ENCODE measurements at regions not wholly inside any gene's neighbourhood (a gene's known extent, or its start where the extent isn't known, plus 50 kb on each side); places are given as distances from the start of the nearest gene placed in this dataset.
"Not testable (repeated sequence)": the region's sequence is repeated elsewhere in the genome, so short reads cannot be mapped to it uniquely, and the experiment has no call there.

DNA sequence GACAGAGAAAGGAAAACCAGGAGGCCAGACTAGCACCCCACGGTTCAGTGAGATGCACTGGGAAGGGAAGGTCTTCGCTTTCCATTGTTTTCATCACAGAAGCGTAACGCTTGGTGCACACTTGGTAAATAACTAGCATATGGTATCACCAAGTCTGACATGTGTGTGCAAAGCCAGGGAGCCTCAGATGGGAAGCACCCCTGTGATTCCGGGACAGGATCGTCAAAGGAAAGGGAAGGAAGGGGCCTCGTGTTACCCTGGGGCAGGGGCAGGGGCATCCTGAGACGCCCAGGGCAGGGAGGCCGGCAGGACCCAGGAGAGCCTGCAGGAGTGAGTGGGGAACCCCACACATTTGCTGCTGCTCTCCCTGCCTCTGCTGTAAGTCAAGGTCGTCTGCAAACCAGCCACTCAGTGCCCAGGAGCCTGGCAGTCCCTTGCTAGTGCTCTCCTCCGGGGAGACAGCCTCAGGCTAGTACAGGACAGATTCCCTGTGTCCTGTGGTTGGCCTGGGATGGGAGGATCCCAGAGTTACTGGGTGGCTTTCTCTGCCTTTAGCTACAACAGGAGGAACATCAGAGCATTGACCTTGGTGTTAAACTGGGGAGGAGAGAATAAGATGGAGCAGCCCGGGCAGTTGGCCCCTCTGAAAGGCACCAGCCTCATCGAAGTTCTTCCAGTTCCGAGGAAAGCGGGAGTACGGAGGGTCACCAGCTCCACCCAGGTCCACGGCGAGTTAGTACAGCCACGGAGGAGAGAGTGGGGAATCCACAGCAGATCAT lies 192.5 kb downstream of the NDUFA10 start:
- no peak for DNase-seq (ENCODE audit: low spot score)

DNA sequence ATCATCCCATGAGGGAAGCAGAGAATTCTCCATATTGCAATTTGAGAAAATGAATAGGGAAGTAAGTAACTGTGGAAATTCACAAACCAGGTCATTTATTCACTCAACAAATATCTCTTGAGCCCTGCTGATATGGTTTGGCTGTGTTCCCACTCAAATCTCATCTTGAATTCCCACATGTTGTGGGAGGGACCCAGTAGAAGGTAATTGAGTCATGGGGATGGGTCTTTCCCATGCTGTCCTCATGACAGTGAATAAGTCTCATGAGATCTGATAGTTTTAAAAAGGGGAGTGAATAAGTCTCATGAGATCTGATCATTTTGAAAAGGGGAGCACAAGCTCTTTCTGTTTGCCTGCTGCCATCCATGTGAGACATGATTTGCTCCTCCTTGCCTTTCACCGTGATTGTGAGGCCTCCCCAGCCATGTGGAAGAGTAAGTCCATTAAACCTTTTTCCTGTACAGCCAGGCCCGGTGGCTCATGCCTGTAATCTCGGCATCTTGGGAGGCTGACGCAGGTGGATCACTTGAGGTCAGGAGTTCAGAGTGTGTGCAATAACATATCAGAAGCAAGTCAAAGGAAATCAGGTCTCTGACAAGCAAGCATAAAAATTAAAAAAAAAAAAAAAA lies 193.2 kb downstream of the NDUFA10 start:
- DNase-seq (ENCODE audit: low spot score), result no peak

DNA sequence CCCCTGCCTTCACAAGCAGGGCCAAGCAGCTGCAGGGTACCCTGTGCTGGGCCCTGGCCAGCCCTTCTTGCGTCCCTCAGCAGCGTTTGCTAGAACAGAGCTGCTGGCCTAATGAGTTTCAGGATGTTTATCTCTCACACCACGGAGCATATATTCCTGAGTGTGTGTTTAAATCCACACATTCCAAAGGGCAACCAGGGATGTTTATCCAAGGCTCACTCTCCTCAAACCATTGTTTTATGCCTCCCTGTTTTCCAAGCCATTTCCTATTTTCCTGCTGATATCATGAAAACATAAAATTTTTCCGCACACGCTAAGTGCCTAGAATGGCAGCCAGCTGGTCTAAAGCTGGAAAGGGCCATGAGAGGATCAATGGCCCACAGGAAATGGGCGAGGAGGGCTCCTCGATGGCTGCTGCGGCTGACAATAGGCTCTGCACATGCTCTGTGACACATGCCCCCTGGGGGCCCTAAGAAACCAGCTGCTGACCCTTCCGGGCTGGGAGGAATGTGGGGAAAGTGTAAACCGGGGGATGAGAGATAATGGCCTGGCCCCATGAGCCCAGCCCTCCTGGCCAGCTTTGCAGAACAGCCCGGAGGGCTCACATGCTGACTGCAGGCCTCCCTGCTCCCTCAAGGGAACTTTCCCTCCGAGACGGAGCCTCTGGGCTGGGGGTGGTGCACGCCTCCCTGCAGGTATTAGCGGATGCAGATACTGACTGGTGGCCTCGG lies 194.0 kb downstream of the NDUFA10 start:
- DNase-seq (ENCODE audit: low spot score), result no peak

DNA sequence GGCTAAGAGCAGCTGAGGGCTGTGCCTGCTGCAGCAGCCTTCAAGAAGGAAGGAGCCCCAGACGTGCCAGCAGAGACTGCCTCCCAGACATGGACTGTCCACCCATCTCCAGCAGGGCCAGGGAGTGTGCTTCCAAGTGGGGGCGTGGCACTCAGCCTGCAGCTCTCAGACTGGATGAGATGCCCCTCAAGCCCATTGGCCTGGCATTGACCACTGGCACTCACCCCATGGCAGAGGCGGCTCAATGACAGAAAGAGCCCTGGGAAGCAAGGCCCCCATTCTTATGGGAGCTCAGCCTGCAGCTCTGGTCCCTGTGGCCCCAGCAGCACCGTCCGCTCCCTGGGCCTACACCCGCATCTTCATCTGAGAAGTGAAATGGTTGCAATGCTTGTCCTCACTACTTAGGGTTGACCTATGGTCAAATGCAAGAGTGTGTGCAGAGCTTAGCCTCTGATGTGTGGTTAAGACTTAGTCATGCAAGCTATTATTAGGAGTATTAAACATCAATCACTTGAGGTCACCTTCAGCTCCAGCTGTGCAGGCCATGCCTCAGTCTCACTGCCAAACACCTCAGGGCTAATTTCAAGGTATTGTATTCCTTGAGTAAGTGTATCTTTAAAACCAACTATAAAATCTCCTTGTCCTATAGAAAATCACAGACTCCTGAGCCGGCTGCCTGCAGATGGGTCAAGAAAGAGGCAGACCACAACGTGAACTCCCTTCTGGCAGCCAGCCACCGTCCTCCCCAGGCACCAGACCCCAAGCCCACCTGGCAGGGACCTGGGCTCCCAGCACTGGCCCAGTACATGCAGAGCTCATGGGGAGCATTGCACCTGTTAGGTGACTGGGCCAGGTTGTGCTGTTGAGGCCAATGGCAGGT lies 194.8 kb downstream of the NDUFA10 start:
- DNase-seq (ENCODE audit: low spot score), result no peak

DNA sequence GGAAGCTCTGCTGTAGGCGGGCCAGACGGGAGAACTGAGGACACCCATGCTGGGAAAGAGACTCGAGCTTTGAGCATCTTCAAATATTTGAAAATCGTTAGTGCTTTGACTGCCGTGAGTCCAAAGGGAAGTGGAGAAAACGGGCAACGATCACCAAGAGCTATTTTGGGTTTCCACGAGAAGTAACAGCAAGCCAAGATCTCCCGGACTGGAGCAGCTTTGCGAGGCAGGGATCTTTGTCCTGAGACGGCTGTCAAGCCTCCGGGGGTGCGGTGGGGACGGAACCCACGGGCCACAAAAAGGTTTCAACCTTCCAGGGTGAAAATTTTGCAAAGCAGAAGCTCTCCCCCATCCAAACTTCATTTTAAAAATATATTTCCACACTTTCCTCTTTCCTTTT lies 195.8 kb downstream of the NDUFA10 start:
- DNase-seq (ENCODE audit: low spot score), result no peak

DNA sequence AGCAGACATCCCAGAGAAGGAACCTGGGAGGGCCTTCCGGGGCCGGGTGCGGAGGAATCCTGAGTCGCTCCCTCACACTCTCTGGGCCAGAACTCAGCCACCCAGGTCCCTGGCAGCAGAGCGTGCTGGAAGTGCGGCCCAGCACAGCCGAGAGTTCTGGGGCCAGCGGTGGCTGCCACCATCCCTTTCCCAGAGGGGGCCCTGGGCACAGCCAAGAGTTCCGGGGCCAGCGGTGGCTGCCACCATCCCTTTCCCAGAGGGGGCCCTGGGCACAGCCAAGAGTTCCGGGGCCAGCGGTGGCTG lies 196.2 kb downstream of the NDUFA10 start:
- DNase-seq (ENCODE audit: low spot score), result not testable (repeated sequence)

DNA sequence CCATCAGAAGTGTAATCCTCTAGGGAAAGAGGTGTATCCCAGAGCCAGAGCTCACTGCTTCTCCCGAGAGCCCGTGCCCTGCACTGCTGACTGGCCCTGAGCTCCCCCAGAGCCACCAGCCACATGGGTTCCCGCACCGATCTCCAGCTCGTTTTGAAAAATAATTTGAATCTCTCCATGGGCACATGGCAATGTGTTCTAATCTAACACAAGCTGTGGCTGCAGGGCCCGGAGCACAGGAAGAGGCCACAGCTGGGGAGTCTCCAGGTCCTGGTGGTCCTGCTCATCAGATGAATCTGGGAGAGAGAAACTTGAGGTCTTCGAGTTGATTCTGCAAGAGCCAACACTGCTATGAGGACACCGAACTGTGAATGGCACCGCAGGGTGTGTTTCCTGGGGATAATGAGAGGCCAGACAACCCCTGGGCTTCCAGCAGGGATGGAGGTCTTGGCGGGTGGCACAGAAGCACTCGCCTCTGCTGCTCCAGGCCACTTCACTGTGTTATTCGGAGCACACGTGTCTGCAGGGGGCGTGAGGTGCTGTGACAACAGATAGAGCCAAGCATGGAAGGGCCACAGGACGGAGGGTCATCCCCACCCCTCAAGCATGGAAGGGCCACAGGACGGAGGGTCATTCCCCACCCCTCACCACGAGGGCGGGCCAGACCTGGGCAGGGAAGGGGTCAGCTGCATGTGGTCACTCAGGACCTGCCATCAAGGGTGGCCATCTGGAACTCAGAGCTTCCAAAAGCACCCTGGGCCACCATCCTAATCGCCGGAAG lies 196.8 kb downstream of the NDUFA10 start:
- no peak for DNase-seq (ENCODE audit: low spot score)

DNA sequence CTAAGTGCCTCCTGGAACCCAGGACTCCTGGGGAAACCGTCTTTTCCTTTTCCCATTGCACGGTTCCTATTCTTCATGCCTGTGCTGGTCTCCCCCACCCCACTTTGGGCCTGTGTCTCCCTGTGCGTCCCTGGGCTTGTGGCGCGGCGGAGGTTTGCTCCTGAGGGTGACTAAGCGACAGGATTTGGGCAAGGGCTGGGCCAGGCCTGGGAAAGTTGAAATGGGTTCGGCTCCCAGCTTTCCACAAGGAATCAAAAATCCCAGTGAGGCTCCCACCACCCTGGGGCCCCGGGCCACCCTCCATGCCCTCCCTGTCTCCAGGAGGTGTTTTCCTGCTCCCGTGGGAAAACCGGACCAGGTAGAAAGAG lies 197.6 kb downstream of the NDUFA10 start:
- no peak for DNase-seq (ENCODE audit: low spot score)

DNA sequence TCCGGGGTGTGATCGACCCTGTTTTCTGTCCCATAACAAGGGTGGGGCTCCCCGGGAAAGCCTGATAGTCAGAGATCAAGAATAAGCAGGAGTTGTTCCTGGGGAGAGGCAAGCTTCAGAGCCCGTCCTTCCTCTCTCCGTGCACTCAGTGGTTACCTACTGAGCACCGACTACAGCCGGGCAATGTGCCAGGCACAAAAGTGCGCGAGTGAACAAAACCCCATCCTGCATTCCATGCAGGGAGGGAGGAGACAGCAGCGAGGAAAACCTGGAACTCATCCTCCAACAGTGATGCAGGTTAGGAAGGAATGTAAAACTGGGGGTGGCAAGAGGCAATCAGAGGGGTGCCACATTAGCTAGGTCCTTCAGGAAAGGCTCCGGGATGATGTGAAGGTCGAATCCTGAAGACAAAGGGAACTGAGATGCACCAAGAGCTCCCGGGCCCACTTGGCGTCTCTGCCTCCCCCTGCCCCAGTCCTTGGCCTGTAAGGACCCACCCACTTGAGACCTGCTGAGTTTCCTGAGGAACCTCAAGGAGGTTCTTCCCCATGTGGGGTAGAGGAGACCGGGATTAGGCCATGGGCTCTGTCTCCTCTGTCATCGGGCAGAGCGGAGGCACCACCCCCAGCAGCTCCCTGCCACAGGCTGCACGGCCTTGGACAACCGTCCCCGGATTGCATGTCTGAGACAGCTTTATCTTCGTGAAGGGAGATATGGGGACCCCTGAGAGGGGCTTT lies 198.2 kb downstream of the NDUFA10 start:
- DNase-seq (ENCODE audit: low spot score), result no peak

DNA sequence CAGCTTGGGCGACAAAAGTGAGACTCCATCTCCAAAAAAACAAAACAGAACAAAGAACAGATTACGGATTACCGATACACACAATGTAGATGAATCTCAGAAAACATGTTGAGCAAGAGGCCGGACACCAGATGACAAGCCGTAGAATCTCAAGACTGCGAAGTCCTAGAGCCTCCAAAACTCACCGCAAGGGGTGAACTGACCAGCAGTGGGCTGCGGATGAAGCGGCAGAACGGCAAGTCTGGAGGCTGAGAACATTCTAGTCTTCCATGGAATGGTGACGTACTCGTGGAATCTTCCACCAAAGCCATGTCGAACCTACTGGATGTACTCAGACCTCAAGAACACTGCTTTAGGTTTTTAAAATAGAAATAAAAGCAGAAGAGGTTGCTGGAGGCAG lies 198.8 kb downstream of the NDUFA10 start:
- DNase-seq (ENCODE audit: low spot score), result no peak

DNA sequence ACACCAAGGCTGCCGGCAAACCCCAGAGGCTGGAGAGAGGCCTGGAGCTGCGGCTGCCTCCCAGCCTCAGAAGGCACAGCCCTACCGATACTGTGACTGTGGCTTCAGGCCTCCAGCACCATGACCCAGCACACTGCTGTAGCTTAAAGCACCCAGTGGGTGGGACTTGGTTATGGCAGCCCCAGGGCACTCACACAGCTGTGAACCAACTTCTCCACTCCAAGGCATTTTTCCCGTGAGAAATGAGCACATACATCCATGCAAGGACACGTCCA lies 199.5 kb downstream of the NDUFA10 start:
- DNase-seq (ENCODE audit: low spot score), result no peak

DNA sequence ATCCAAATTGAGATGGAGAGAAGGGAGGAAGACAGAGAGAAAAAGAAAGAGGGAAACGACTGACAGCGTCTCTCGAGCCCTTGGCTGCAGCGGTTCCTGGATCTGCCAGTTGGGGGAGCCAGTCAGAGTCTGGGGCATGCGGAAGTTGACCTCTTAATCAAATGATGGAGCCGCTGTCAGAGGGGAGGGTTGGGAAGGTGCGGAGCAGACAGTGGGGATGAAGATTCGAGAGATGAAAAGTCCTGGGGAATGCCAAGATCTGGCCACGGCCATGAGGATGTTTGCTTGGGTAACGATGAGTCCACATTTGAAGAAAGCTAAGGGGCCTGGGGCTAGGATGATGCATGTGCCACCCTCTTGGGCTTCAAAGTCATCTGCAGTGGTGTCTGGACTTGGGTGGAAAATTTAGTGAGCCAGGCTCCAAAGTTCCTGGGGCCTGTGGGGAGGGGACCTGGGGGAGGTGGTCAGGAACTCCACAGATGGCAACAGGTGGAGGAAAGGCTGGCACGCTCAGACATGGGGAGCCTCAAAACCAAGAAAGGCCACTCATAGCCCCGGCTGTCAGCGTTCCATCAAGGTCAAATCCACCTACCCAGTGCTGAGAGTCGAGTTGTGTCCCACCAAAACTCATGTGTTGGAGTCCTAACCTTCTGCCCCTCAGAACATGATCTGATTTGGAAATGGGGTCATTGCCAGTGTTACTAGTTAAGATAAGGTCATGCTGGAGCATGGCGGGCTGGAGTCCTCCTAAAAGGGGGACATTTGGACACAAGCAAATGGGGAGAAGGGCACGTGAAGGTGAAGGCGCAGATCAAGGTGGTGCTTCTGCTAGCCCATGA lies 200.1 kb downstream of the NDUFA10 start:
- DNase-seq (ENCODE audit: low spot score), result no peak

DNA sequence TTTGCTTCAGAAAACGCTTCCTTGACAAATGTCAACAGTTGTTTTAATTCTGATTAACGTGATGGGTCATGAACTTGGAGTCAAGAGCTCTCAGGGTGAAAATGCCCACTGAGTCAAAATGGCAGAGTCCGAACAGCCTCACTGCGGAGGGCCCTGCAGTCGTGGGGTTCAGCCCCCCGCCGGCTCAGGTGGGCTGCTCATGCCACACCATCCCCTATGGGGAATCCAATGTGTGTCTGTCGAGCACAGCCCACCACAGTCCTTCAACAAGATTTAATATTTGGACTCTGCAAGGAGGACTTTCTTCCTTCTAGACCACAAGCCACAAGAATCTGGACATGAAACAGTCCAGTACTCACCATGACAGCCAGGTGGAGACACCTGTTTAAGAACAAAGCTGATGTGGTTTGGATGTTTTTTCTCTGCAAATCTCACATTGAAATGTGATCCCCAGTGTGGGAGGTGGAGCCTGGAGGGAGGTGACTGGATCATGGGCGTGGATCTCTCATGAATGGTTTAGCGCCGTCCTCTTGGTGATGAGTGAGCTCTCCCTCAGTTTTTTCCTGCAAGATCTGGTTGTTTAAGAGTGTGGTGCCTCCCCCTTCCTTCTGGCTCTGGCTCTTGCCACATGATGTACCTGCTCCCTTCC lies 201.0 kb downstream of the NDUFA10 start:
- DNase-seq (ENCODE audit: low spot score), result no peak

DNA sequence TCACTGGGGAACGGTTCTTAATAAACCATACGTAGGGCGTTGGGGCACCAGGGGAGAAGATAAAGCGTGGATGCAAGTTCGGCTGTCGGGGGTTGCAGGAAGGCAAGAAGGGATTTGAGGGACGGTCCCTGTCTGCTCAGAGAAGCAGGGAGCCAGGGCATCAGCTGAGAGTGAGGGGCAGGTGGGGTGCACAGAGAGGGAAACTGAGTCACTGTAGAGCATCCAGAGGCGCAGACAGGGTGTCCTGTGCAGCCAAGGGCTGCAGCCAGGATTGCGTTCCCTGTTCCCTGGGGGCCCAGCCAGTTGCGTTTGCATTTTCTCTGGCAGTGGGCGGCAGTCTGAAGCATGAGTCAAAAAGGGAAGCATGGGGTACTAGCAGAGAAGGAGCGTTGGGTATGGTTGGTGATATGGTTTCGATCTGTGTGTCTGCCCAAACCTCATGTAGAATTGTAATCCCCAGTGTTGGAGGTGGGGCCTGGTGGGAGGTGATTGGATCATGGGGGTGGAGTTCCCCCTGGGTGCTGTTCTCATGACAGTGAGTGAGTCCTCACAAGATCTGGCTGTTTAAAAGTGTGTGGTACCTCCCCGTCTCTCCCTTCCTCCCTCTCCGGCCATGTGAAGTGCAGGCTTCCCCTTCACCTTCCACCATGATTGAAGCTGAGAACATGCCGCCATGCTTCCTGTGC lies 202.9 kb downstream of the NDUFA10 start:
- no peak for DNase-seq (ENCODE audit: low spot score)

DNA sequence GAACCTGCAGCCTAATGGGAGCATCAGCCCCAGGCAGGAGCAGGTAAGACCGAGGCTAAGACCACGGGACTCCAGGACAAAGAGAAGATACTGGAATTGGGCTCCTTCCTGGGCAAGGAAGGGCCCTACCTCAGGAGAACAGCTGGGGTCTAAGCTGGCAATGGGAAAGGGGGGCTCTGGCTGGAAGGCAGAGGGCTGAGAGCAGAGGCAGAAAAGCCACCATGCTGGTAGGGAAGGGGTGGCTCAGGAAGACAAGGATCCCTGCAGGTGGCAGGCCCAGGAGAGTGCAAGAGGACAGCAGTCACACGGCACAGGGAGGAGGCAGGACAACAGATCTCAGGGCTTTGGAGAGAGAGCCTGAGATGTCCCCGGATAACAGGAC lies 203.5 kb downstream of the NDUFA10 start:
- DNase-seq (ENCODE audit: low spot score), result no peak

DNA sequence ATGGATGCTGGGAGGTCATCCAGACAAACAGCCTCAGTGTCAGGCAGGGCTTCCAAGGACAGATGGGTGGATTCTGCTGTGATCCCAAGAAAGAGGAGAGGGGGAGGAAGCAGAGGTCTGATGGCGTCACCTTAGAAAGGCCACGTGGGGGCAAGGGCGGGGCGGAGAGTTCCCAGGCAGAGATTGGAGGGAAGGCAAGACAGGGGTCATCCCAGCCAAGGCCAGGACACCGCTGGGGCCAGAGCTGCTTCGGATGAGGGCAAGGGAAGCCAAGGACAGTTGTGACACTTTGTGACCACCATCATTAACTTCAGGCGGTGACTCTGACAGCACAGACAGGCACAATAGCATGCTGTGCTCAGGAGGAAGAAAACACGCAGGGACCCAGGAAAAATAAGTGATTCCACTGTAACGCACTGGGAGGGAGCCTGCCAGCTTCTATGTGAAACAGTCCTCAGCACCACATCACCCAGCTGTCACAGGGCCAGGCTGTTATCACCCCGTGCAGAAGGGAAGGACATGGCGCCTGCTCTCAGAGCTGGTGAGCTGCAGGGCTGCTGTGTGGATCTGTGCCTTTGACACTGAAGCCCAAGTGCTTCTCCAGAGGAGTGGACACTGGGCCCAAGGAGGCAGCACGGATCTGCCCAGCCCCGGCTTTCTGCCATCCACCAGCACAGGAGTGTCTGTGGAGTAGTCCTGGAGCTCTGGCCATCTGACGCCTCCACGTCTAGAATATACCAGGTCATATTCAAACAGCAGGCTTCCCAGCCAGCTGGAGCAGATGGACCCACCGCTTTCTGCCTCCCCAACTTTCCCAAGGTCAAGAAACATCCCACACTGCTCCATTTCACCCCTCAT lies 204.1 kb downstream of the NDUFA10 start:
- DNase-seq (ENCODE audit: low spot score), result peak; percentile 38

DNA sequence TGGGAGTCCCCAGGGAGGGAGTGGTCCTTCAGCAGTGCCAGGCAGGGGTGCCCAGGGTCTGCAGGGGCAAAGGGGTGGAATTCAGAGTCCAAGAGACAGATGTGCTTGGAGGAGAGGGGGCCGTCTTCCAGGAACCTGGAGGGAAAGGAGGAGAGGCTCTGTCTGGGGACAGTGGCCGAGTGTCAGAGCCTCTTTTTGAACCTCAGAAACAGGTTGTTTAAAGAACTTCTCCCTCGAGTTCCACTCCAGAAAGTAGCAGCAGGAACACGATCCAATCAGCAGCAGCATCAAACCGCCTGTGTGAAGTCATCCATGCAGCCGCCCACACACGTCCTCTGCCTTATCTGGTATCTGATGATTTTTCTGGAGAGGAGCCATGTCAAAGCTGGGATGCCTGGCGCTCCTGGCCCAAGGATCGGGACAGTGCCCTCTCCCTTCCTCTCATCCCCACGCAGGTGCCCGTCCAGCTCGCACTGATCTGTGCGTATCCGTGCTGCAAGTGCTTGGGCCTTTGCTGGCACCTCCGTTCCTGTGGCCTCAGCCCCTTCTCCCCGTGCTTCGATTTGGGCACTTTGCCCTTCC lies 205.1 kb downstream of the NDUFA10 start:
- DNase-seq (ENCODE audit: low spot score), result no peak
